Thoracic aorta (tissue), 2 donors: ENCODE measurements at regions not wholly inside any gene's neighbourhood (a gene's known extent, or its start where the extent isn't known, plus 50 kb on each side); places are given as distances from the start of the nearest gene placed in this dataset.

Source experiments
- ATAC-seq: fragments of 150-250 bp; one replicate; pipeline ENCODE4 v1.8.0; 2017; ENCODE audit warnings: low read depth; ENCODE audit not compliant: insufficient number of reproducible peaks, low FRiP score
- DNase-seq: peaks from one replicate; pipeline ENCODE4 v3.0.0-alpha.2; 2020; ENCODE audit warnings: low spot score
- H3K27ac ChIP-seq, 2 donors: fragments of 200-600 bp; sonication (generic); 1 replicate in 1 of 2; 2 replicates in 1 of 2; pipeline ENCODE4 v1.5.1; 2016; ENCODE audit warnings: mild to moderate bottlenecking in 2 of 2, moderate library complexity in 2 of 2
- H3K27me3 ChIP-seq: fragments of 200-600 bp; sonication (generic); replicated peaks from 2 replicates; pipeline ENCODE4 v1.6.0; 2016; ENCODE audit warnings: mild to moderate bottlenecking; ENCODE audit not compliant: insufficient read depth
- H3K36me3 ChIP-seq: fragments of 200-600 bp; sonication (generic); one replicate; pipeline ENCODE4 v1.5.1; 2016
- H3K4me1 ChIP-seq, 2 donors: fragments of 200-600 bp; sonication (generic); 1 replicate in 1 of 2; 2 replicates in 1 of 2; pipeline versions ENCODE4 v1.5.1 to v1.6.0; 2016; ENCODE audit warnings: low read depth in 2 of 2, mild to moderate bottlenecking in 1 of 2; ENCODE audit not compliant: control insufficient read depth in 1 of 2
- H3K4me3 ChIP-seq: fragments of 200-600 bp; sonication (generic); 2 replicates; pipeline ENCODE4 v1.5.1; 2016; ENCODE audit warnings: mild to moderate bottlenecking
- H3K9me3 ChIP-seq: fragments of 200-600 bp; sonication (generic); 2 replicates; pipeline ENCODE4 v1.5.1; 2016
- CTCF ChIP-seq: fragments of 200-600 bp; sonication (generic); IDR thresholded peaks from one replicate; pipeline ENCODE4 v1.5.1; 2019; ENCODE audit warnings: antibody characterized with exemption

GRCh38 chr15:29636921-29637320 lies 185.3 kb downstream of the TJP1 start:
- ATAC-seq, result no peak
- no peak overlapping the region for H3K4me3 ChIP-seq
- H3K27me3 ChIP-seq, result no peaks in the 10 kb centered on the region
- H3K9me3 ChIP-seq, result no peaks in the 10 kb centered on the region
- no peak overlapping the region for H3K27ac ChIP-seq
- H3K36me3 ChIP-seq, result no peaks in the 10 kb centered on the region
- no peak for DNase-seq
- no peak for TF ChIP-seq CTCF
- no peaks in the 10 kb centered on the region for H3K4me1 ChIP-seq

DNA sequence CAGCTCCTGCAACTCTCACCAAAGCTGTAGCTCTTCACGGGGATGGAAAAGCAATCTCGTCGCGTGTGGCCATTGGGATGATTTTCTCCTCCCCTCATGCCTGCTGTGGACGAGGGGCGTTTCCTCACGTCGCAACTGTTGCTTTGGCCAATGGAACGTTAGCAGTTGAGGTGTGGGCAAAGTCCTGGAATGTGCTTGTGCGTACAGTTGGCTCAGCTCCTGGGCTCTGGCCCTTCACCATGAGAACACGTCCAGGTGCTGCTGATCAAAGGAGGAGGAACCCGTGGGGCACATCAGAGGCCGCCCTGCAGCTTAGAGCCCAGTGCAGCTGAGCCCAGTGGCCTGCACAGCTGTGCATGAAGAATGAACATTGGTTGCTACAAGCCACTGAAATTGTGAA lies 186.1 kb downstream of the TJP1 start:
- no peaks in the 10 kb centered on the region for H3K9me3 ChIP-seq
- DNase-seq (no peak), ATAC-seq (no peak)
- H3K27me3 ChIP-seq, result no peaks in the 10 kb centered on the region
- no peak for TF ChIP-seq CTCF
- H3K4me3 ChIP-seq, result no peak overlapping the region
- no peak overlapping the region for H3K27ac ChIP-seq
- H3K4me1 ChIP-seq, result no peaks in the 10 kb centered on the region
- H3K36me3 ChIP-seq, result no peaks in the 10 kb centered on the region

DNA sequence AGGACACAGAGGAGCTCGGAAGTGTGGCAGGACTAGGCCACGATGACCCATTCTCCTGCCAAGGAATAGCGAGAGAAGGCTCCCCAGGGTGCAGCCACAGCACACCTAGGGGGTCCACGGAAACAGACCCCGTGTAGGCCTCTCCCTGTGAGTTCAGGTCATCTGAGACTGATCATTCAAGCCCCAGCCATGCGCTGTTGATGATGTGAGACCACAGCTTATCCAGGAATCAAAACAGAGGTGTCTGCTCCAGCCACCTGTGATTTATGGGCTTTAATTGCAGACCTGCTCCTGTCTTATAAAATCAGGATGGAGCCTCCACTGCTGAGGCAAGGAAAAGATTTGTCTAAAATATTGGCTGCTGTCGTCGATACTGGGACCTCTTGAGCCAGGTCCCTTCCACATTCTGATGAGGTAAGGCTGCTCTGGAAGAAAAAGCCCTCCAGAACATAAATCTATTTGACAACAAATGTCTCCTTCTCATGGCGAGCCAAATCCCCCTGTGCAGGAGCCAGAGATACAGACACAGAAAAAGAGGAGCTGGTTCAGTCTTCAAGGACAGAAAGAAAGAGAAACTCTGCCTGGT lies 186.7 kb downstream of the TJP1 start:
- no peak overlapping the region for H3K4me3 ChIP-seq
- no peaks in the 10 kb centered on the region for H3K4me1 ChIP-seq
- H3K9me3 ChIP-seq, result no peaks in the 10 kb centered on the region
- TF ChIP-seq CTCF, result no peak
- H3K27ac ChIP-seq, result no peak overlapping the region
- DNase-seq (no peak), ATAC-seq (no peak)
- H3K27me3 ChIP-seq, result no peaks in the 10 kb centered on the region
- H3K36me3 ChIP-seq, result no peaks in the 10 kb centered on the region

DNA sequence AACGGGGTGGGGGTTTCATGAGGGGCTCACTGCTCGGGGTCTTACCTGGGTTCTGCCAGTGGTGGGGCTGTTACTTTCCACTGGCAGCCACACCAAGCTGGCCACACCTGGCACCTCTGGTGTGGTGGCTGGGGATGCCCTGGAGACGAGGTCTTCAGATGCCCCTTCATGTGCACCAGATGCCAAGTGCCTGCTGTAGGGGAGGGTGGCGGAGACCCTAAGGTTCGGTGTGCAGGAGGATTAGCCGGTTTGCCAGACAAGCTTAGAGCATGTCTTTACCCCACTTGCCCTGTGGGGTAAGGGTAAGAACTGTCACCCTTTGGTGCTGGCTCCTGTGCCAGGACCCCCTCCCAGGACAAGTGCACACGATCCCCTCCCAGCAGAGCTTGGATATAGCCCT lies 188.3 kb downstream of the TJP1 start:
- H3K4me1 ChIP-seq, result no peaks in the 10 kb centered on the region
- ATAC-seq, result no peak
- no peak overlapping the region for H3K27ac ChIP-seq
- H3K4me3 ChIP-seq, result no peak overlapping the region
- H3K27me3 ChIP-seq, result no peaks in the 10 kb centered on the region
- no peaks in the 10 kb centered on the region for H3K36me3 ChIP-seq
- DNase-seq, result no peak
- no peak for TF ChIP-seq CTCF
- no peaks in the 10 kb centered on the region for H3K9me3 ChIP-seq

DNA sequence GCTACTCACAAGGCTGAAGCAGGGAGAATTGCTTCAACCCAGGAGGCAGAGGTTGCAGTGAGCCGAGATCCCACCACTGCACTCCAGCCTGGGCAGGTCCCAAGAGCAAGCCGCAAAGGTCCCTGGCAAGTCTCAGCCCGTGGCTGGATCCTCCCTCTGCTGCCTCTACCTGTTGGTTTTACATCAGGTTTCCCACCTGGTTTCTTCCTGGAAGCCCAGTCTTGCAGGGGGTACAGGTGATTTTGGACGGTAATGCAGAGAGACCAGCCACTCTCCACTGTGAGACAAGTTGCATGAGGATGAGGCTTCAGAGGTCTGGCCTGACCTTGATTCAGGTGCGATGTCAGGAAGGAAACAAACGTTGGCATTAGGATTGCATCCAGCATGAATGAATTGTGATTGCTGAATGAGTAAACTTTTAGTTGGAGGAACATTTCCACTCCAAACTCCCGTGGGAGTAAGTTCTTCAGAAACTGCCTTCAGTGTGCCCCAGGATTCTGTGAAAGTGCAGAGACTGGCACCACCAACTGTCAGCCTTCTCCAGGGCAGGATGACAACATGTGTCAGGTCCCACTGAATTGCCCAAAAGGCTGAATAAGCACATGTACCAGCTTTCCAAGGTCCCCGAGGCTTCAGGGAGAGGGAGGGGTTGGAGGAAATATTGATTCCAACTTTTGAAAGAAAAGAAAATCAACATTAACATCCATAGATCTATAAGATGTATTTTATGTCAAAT lies 189.4 kb downstream of the TJP1 start:
- no peaks in the 10 kb centered on the region for H3K4me1 ChIP-seq
- no peaks in the 10 kb centered on the region for H3K36me3 ChIP-seq
- H3K27me3 ChIP-seq, result no peaks in the 10 kb centered on the region
- no peak overlapping the region for H3K27ac ChIP-seq
- no peak overlapping the region for H3K4me3 ChIP-seq
- no peak for ATAC-seq
- TF ChIP-seq CTCF, result no peak
- no peaks in the 10 kb centered on the region for H3K9me3 ChIP-seq
- DNase-seq, result no peak
